T47D (cell line): ENCODE measurements at regions not wholly inside any gene's neighbourhood (a gene's known extent, or its start where the extent isn't known, plus 50 kb on each side); places are given as distances from the start of the nearest gene placed in this dataset.
"Not testable (repeated sequence)": the region's sequence is repeated elsewhere in the genome, so short reads cannot be mapped to it uniquely, and the experiment has no call there.

Experiments used
- DNase-seq, 2 experiments: peaks; one replicate each; pipeline versions ENCODE4 v3.0.0 to v3.0.0-alpha.2; 2011 to 2012; ENCODE audit warnings: low read depth in 1 of 2, low spot score in 1 of 2
- JUND ChIP-seq: IDR thresholded peaks from 2 replicates; pipeline ENCODE4 v1.6.1; 2012; ENCODE audit warnings: low read depth
- in situ Hi-C: cut with HindIII; loops from 2 replicates; pipeline ENCODE4 v1.10.0; 2016; ENCODE audit warnings: low sequenced_read_pairs, low pct_unique_long_range_greater_than_20kb

DNA sequence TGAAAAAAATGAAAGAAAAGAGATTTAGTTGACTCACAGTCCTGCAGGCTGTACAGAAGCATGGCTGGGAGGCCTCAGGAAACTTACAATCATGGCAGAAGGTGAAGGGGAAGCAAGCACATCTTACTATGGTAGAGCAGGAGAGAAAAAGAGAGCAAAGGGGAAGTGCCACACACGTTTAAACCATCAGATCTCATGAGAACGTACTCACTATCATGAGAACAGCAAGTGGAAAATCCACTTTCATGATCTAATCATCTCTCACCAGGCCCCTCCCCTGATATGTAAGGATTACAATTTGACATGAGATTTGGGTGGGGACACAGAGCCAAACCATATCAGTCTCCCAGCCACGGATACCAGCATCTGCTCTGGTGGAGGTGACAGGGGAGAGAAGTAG lies 50.8 kb upstream of the CPOX start:
- DNase-seq, result no peak
- no peak for TF ChIP-seq JUND
- in situ Hi-C loops, result no loop called here

DNA sequence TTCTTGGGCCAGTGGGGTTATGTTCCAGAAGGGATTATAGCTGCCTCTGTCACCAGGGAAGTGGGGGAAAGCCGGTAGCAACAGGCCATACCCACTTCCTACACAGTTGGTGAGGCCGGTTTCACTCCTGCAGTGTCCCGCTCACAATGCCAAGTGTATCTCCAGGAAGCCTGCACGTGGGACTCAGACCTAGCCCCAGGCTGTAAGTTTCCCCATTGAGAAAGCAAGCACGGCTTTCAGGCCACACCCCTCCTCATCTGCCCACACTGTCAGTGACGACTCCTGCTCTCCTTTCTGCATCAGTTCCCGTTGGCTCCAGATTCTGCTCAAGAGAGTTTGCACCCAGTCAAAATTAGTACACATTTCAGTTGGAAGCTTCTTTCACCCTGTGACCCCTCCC lies 51.6 kb upstream of the CPOX start:
- in situ Hi-C loops, result no loop called here
- TF ChIP-seq JUND, result no peak
- DNase-seq, result peak in 1 of 2 experiments; percentile 18

DNA sequence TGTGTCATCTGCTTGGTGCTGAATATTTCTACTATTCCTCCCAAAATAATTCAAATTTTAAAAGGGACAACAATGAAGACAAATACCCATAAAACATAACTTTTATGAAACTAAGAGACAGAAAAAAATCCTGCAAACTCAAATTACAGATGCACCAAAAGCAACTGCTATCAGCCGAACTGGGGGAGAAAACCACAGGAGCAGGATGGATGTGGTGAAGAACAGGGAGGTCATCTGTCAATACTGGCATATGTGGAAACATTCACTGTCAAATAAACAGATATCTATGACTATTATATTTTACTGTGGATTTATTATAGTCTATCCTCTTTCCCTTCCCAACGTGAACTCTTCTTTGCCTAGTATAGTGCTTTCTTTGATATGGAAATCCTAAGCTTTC lies 53.3 kb upstream of the CPOX start:
- no peak for TF ChIP-seq JUND
- no peak for DNase-seq
- in situ Hi-C loops, result no loop called here

DNA sequence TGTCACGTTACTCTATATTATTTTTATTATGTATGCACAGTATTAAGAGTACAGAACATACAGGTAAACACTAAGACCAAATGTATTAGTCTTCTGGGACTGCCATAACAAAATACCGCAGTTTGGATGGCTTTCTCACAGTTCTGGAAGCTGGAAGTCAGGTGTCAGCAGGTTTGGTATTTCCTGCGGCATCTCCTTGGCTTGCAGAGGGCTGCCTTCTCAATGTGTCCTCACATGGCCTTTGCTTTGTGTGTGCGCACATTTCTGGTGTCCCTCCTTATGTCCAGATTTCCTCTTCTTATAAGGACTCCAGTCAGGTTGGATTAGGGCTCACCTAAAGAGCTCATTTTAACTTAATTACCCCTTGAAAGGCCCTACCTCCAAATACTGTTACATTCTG lies 53.8 kb upstream of the CPOX start:
- in situ Hi-C loops, result no loop called here
- TF ChIP-seq JUND, result no peak
- no peak for DNase-seq

DNA sequence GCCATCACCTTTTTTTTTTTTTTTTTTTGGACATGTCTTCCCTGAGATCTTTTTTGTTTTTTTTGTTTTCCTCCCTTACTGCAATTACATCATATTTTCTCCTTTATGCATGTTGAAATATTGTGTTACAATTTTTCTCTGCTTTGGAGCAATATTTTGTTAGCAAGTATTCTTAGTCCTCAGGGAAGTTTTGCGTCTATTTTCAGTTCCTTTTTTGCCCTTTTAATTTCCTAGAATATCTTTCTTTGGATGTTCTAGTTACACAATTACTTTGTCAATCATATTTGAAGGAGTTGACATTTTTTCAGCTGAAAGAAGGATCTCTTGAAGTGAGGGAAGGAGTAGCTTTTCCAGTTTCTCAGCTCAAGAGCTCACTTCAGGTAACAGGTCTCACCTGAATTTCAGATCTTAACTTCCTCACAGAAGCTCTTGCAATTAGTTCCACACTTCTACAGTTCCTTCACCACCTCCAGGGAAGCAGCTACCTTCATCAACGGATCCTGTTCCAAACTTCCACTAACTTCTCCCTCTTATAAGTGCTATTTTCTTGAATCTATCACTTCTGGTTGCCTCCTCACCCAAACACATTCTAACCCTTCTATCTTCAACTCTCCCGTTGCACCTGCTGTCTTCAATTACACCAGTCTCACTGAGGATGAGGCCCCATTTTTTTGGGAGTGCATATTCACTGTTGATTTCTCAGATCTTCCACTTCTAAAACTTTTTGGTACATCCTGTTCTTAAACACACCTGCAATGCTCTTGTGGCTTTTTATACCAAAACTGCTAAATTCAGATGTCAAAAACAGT lies 57.8 kb upstream of the CPOX start:
- TF ChIP-seq JUND, result no peak
- in situ Hi-C loops, result no loop called here
- peak in 1 of 2 experiments; percentile 37 for DNase-seq

DNA sequence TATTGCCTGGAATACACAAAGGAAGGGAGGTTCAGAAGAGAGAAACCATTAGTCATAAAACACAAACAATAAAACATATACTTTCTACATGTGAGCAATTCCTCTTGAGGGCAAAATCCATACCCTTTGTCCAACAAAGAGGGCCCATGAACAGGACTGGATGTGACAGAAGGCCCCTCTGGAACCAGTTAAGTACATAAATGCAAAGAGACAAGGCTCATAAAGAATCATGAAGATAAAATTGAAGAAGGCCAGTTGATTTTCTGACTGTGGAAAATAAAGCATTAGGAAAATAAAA lies 58.3 kb upstream of the CPOX start:
- in situ Hi-C loops, result no loop called here
- no peak for DNase-seq
- TF ChIP-seq JUND, result no peak

DNA sequence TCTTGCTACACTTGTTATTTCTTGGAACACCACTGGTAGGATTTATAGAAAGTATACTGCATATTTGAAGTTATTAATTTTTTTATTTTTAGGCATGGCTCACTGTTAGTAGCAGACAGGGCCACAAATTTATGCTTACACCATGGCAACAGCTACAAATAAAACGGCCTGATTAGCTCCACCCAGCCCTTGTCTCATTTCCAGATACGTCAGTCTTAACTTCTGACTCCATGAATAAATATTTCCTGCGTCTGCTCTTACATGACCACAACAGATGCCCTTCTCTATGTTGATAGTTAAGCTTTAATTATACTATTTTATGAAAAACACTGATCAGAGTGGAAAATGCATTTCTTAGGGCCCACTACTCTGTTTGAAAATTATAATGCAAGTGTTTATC lies 62.3 kb upstream of the CPOX start:
- DNase-seq, result no peak
- TF ChIP-seq JUND, result no peak
- in situ Hi-C loops, result no loop called here

DNA sequence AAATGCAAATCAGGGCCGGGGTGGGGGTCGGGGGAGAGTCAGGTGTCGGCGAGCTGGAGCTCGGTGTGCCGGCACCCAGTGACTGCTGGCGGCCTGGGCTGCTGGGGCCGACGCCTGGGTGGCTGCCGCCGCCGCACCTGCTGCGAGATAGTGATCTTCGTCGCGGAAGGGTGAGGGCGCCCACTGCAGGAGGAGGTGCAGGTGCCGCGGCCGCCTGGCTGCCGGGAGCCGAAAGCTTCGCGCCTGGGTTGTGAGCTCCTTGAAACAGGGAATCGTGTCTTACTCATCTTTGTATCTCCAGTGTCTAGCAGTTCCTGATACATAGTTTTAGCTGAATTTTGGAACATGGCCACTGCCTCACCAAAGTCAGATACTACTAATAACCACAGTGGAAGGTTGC lies 64.0 kb upstream of the CPOX start:
- in situ Hi-C loops, result no loop called here
- DNase-seq, result peak in 1 of 2 experiments; percentile 56
- no peak for TF ChIP-seq JUND

DNA sequence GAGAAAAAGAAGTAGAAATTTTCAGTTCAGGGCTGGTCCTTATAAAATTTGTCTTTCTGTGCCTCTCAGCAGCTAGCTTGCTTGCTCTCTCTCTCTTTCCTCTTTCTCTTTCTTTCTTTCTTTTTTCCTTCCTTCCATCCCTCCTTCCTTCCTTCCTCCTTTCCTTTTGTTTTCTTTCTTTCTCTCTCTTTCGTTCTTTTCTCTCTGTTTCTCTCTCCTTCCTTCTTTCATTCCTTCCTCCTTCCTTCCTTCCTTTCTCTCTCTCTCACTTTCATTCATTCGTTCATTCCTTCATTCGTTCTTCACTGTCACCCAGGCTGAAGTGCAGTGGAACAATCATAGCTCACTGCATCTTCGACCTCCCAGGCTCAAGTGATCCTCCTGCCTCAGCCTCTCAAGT lies 69.3 kb upstream of the CPOX start:
- no peak for TF ChIP-seq JUND
- DNase-seq, result no peak
- in situ Hi-C loops, result no loop called here

DNA sequence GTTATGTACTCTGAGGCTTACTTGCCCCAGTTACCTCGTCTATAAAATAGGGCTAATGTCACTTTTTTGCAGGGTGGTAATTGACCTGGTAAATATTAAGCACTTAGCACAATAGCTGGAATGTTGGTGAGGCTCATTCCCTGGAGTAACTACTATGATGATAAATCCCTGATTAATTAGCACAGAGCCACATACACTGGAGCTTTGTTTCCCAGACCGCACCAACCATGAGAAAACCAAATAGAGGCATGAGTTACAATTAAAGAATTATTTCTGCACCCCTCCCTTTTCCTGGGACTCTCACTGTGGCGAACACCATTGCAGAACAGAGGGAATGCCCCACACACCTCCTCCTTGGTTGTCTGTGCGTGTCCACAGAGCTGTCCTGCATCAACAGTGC lies 76.6 kb upstream of the CPOX start:
- no peak for TF ChIP-seq JUND
- in situ Hi-C loops, result no loop called here
- no peak for DNase-seq

DNA sequence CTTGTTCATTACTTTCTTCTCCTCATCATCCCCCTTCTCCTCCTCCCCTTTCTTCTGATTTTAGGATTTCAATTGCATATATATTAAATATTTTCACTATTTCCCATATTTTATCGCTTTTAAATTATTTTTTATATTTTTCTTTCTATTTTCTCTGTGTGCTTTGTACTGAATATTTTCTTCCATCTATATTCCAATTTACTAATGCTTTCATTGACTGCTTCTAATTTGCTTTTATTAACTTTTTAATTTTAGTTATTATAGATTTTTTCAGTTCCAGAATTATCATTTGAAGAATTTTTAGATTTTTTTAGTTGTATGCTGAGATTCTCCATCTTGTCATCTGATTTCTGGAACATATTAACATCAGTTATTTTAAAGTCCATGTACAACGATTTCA lies 83.2 kb upstream of the ST3GAL6 start:
- TF ChIP-seq JUND, result no peak
- DNase-seq, result no peak
- in situ Hi-C loops, result no loop called here

DNA sequence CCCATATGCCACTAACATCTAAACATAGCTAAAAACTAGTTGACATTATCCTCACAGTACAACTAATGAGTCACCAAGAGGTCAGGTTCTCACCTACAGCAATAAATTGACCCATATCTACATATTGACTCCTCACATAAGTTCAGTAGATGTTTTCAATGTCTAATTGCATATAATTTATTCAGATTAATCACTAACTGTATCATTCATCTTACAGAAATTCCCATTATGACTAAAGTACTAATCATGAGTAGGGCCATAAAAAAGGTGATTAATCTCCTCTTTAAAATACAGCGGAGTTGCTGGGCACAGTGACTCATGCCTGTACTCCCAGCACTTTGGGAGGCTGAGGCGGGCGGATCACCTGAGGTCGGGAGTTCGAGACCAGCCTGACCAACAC lies 82.4 kb upstream of the ST3GAL6 start:
- no peak for DNase-seq
- no peak for TF ChIP-seq JUND
- in situ Hi-C loops, result no loop called here

DNA sequence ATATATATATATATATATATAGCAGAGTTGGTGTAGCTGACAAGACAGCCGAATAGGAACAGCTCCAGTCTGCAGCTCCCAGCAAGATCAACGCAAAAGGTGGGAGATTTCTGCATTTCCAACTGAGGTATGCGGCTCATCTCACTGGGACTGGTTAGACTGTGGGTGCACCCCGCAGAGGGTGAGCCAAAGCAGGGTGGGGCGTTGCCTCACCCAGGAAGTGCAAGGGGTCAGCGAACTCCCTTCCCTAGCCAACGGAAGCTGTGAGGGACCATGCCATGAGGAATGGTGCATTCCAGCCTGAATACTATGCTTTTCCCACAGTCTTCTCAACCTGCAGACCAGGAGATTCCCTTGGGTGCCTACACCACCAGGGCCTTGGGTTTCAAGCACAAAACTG lies 81.7 kb upstream of the ST3GAL6 start:
- in situ Hi-C loops, result no loop called here
- TF ChIP-seq JUND, result no peak
- no peak for DNase-seq

DNA sequence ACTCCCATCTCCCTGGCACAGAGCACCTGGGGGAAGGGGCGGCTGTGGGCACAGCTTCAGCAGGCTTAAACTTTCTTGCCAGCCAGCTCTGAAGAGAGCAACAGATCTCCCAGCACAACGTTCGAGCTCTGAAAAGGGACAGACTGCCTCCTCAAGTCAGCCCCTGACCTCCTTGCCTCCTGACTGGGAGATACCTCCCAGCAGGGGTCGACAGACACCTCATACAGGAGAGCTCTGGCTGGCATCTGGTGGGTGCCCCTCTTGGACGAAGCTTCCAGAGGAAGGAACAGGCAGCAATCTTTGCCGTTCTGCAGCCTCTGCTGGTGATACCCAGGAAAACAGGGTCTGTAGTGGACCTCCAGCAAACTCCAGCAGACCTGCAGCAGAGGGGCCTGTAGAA lies 80.7 kb upstream of the ST3GAL6 start:
- DNase-seq, in situ Hi-C loops: not testable (repeated sequence)
